Muscle layer of duodenum (tissue), 2 donors: ENCODE measurements at regions not wholly inside any gene's neighbourhood (a gene's known extent, or its start where the extent isn't known, plus 50 kb on each side); places are given as distances from the start of the nearest gene placed in this dataset.

ENCODE experiments used
- H3K27ac ChIP-seq: one replicate; pipeline ENCODE4 v1.7.0; 2013; ENCODE audit warnings: mild to moderate bottlenecking, low read length
- H3K27me3 ChIP-seq: one replicate; pipeline ENCODE4 v1.7.0; 2013; ENCODE audit warnings: low read depth, mild to moderate bottlenecking, control low read depth, low read length
- H3K36me3 ChIP-seq, 2 donors: one replicate each; pipeline ENCODE4 v1.7.0; 2013; ENCODE audit warnings: low read length in 2 of 2, control low read depth in 1 of 2, mild to moderate bottlenecking in 1 of 2; ENCODE audit not compliant: insufficient read depth in 2 of 2, control insufficient read depth in 1 of 2
- H3K4me1 ChIP-seq, 2 donors: one replicate each; pipeline ENCODE4 v1.7.0; 2013; ENCODE audit warnings: low read length in 2 of 2, mild to moderate bottlenecking in 2 of 2, control low read depth in 1 of 2, moderate library complexity in 1 of 2; ENCODE audit not compliant: insufficient read depth in 2 of 2, control insufficient read depth in 1 of 2
- H3K4me3 ChIP-seq, 2 donors: one replicate each; pipeline ENCODE4 v1.7.0; 2013; ENCODE audit warnings: low read length in 2 of 2, low read depth in 1 of 2, mild to moderate bottlenecking in 1 of 2
- H3K9me3 ChIP-seq, 2 donors: one replicate each; pipeline ENCODE4 v1.7.0; 2013; ENCODE audit warnings: low read length in 2 of 2, control low read depth in 1 of 2, mild to moderate bottlenecking in 1 of 2; ENCODE audit not compliant: control insufficient read depth in 1 of 2
- donor health status: healthy.

DNA sequence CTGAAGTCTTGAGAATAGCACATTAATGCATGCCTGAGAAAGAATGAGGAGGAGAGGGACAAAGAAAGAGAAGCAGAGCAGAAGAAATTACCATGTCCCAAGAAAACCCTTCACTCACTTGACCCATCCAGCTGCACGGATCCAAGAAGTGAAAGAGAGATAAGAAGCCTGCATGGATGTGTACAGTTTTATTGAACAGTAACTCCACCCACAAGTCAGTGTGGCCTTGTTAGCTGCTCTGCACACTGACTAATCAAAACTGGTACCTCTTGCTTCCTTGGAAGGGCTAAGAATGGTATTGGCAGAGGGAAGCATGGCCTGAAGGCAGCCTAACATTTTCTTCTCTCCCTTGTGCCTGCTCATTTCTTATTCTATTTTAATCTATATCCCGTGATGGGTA lies 163.9 kb downstream of the SLC7A11 start:
- Histone ChIP-seq H3K4me1 (no peaks in the 10 kb centered on the region), H3K27me3 (no peaks in the 10 kb centered on the region), H3K27ac (no peak overlapping the region), H3K9me3 (no peaks in the 10 kb centered on the region), H3K4me3 (no peak overlapping the region), H3K36me3 (no peaks in the 10 kb centered on the region)

DNA sequence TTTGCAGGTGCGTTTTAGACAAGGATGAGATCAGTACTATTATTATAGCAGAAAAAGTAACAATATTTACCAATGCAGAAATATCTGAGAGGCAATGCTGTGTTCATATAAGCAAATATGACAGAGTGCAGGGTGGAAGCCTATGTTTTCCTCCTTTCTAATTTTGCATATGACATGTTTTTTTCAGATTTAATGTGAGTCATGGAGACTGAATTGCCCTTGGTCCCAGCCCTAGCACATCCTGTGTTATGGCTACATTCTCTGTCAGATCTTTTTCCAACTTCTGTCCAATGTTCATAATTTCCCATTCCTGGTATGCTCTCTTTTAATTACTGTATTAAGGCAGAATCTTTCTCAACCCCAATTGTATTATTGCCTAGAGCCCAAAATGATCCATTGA lies 165.6 kb downstream of the SLC7A11 start:
- Histone ChIP-seq H3K4me3 (no peak overlapping the region), H3K27me3 (no peaks in the 10 kb centered on the region), H3K4me1 (no peaks in the 10 kb centered on the region), H3K9me3 (no peaks in the 10 kb centered on the region), H3K27ac (no peak overlapping the region), H3K36me3 (no peaks in the 10 kb centered on the region)

DNA sequence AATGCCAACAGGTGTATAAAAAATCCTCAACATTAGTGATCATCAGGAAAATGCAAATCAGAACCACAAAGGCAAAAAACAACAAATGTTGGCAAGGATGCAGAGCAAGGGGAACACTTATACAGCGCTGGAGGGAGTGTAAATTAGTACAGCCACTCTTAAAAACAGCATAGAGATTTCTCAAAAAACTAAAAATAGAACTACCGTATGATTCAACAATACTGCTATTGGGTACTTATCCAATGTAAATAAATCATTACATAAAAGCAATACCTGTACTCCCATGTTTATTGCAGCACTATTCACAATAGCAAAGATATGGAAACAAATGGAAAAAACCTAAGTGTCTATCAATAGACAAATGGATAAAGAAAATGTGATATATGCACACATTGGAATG lies 171.3 kb downstream of the SLC7A11 start:
- no peak overlapping the region for H3K4me3 ChIP-seq
- H3K36me3 ChIP-seq: no peaks in the 10 kb centered on the region
- H3K9me3 ChIP-seq: no peaks in the 10 kb centered on the region
- no peaks in the 10 kb centered on the region for H3K4me1 ChIP-seq
- no peak overlapping the region for H3K27ac ChIP-seq
- no peaks in the 10 kb centered on the region for H3K27me3 ChIP-seq

DNA sequence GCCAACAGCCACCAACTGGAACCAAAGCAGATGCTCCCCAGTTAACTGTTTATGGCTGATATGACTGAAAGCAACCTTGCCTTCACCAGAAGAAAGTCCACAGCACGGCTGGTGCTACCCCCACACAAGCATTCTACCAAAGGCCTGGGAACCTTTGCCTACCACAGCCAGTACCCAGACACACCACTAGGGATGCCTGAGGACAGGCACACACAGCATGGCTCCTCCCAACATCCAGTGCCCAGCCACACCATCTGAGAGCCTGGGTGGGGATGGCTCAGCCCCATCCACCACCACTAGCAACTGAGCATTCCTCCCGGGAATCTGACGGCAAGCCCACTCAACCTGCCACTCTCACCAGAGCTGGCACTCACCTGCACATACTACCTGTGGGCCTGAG lies 178.6 kb downstream of the SLC7A11 start:
- no peaks in the 10 kb centered on the region for H3K4me1 ChIP-seq
- no peaks in the 10 kb centered on the region for H3K9me3 ChIP-seq
- H3K36me3 ChIP-seq: no peaks in the 10 kb centered on the region
- no peaks in the 10 kb centered on the region for H3K27me3 ChIP-seq
- H3K27ac ChIP-seq: no peak overlapping the region
- no peak overlapping the region for H3K4me3 ChIP-seq

DNA sequence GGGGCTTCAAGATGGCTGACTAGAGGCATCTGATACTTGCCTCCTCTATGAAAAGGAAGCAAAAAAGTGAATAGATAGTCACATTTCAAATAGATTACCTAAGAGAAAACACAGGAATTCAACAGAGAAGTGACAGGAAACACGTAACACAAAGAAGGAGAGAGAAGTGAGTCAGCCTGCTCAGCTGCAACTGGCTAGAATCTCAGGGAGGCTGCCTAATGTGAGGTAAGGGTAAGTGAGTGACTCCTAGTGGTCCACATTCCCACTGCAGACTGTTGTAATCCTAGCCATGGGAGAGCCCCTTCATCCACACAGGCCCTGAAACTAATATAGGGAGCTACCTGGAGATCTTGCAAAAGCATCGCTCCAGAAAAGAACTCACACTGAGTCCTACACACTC lies 179.2 kb downstream of the SLC7A11 start:
- no peaks in the 10 kb centered on the region for H3K9me3 ChIP-seq
- no peaks in the 10 kb centered on the region for H3K4me1 ChIP-seq
- no peak overlapping the region for H3K27ac ChIP-seq
- no peaks in the 10 kb centered on the region for H3K27me3 ChIP-seq
- H3K4me3 ChIP-seq: no peak overlapping the region
- H3K36me3 ChIP-seq: no peaks in the 10 kb centered on the region

DNA sequence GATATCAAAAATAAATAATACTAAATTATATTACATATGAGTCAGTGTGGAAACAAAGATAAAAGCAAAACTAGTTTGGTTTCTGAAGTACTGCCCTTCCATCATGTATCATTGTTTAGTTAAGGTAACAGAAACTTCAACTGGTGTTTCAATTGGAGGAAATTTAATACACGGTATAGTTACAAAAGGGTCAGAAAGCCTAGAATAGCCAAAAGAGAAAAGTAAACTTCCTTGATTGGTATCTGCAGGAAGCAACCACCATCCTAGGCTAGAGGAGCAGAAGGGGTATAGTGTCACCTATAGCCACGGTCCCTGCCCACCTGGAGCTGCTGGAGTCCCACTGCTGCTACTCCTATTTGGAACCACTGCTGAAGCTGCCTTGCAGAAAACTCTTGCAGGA lies 185.6 kb downstream of the SLC7A11 start:
- Histone ChIP-seq H3K36me3 (no peaks in the 10 kb centered on the region), H3K4me3 (no peak overlapping the region), H3K4me1 (peaks cover 0 to 5% of the 10 kb centered on the region in 2 donors), H3K27ac (no peak overlapping the region), H3K27me3 (no peaks in the 10 kb centered on the region), H3K9me3 (no peaks in the 10 kb centered on the region)

DNA sequence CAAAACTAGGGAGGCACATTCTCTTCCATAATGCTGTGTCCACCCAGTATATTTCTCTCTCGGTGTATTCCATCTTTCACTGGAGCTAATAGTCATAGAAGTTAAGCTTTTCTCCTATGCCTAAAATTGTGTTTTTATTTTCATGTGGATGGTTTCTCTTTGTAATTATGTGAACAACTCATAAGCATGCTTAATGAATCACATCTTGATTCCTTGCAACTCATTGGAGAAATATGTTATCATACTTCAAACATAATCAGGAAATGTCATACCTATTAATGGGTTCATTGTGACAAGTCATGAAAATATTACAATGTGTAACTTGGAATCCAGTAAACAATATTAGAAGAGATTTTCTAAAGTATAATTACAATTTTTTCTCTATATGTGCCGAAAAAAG lies 186.3 kb downstream of the SLC7A11 start:
- Histone ChIP-seq H3K9me3 (no peaks in the 10 kb centered on the region), H3K27me3 (no peaks in the 10 kb centered on the region), H3K27ac (no peak overlapping the region), H3K36me3 (no peaks in the 10 kb centered on the region), H3K4me1 (peaks cover 0 to 5% of the 10 kb centered on the region in 2 donors), H3K4me3 (no peak overlapping the region)

DNA sequence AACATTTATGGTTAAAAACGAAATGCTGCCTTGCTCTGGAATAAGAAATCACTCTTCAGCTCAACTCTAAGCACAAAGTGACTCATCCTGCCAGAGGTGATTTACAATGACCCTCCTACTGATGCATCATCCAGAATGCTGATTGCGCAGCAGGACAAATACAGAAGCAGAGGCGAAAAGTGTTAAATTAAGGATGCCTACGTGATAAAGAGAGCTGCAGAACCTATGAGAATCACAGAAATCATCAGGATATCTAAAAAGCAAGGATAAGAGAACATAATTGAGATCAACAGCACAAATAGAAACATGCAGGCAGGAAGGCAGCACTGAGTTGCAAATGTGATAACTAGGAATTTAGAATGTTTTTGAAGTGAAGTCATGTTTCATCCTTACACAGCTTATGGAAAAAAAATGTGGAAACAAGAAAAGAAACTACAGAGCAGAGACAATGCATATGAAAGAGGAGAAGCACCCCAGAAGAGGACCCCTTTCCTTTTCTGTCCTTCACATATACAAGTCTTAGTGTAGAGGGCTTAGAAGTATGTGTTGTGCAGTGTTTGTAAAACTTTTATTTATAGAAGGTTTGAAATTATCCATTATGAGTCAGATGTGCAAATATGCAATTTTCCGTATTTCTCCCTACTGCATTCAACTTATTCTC lies 188.4 kb downstream of the SLC7A11 start:
- no peaks in the 10 kb centered on the region for H3K9me3 ChIP-seq
- no peak overlapping the region for H3K4me3 ChIP-seq
- no peaks in the 10 kb centered on the region for H3K36me3 ChIP-seq
- H3K27ac ChIP-seq: no peak overlapping the region
- H3K27me3 ChIP-seq: no peaks in the 10 kb centered on the region
- peaks cover 0 to 5% of the 10 kb centered on the region in 2 donors for H3K4me1 ChIP-seq

DNA sequence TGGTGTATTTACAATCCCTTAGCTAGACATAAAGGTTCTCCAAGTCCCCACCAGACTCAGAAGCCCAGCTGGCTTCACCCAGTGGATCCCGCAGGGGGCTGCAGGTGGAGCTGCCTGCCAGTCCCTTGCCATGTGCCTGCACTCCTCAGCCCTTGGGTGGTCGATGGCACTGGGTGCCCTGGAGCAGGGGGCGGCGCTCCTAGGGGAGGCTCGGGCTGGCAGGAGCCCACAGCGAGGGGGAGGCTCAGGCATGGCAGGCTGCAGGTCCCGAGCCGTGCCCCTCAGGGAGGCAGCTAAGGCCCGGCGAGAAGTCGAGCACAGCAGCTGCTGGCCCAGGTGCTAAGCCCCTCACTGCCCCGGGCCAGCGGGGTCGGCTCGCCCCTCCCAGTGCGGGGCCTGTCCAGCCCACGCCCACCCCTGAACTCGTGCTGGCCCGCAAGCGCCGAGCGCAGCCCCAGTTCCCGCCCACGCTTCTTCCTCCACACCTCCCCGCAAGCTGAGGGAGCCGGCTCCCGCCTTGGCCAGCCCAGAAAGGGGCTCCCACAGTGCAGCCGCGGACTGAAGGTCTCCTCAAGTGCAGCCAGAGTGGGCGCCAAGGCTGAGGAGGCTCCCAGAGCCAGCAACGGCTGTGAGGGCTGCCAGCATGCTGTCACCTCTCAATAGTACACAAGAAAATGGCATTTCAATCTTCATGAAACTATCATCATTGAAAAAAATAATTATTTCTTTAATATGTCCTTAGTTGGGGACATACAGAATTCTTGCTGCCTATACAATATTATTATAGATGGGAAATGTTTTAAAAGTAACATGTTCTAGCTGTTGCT lies 189.1 kb downstream of the SLC7A11 start:
- peaks cover 0 to 5% of the 10 kb centered on the region in 2 donors for H3K4me1 ChIP-seq
- no peaks in the 10 kb centered on the region for H3K36me3 ChIP-seq
- no peak overlapping the region for H3K27ac ChIP-seq
- H3K27me3 ChIP-seq: no peaks in the 10 kb centered on the region
- no peaks in the 10 kb centered on the region for H3K9me3 ChIP-seq
- no peak overlapping the region for H3K4me3 ChIP-seq

DNA sequence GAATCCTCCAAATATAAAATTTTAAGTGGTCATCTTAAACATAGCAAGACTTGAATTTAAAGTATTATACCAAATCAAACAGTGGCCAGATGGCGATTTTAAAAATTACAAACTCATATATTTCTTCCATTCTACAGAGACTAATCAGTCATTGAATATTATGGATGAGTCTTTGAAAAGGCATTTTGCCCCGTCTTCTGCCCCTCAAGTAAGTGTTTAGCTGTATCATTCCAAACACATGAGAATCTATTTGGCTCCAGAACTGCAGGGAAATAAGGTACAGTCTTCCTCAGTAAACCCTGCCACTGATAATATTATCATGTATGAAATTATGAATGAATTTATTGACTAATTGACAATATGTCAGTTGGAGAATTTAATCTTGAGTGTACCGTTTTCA lies 191.0 kb downstream of the SLC7A11 start:
- Histone ChIP-seq H3K27me3 (no peaks in the 10 kb centered on the region), H3K4me1 (peaks cover 0 to 5% of the 10 kb centered on the region in 2 donors)

DNA sequence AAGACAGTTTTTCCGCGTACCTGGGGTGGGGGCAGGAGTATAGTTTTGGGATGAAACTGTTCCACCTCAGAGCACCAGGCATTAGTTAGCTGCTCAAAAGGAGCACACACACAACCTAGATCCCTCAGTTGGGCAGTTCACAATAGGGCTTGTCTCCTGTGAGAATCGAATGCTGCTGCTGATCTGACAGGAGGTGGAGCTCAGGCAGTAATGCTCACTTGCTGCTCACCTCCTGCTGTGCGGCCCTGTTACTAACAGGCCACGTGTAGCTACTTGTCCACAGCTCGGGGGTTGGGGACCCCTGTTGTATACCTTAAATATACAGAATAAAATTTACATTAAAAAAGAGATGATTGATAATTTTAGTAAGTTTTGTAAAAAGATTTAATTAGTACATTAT lies 191.5 kb downstream of the SLC7A11 start:
- Histone ChIP-seq H3K27me3 (no peaks in the 10 kb centered on the region), H3K9me3 (no peaks in the 10 kb centered on the region), H3K4me1 (peaks cover 0 to 5% of the 10 kb centered on the region in 2 donors), H3K4me3 (no peak overlapping the region), H3K36me3 (no peaks in the 10 kb centered on the region), H3K27ac (no peak overlapping the region)

More for the DNA sequence above, 191.0 kb downstream of the SLC7A11 start:
- Histone ChIP-seq H3K4me3 (no peak overlapping the region), H3K36me3 (no peaks in the 10 kb centered on the region), H3K27ac (no peak overlapping the region), H3K9me3 (no peaks in the 10 kb centered on the region)
